GM12872 (cell line): ENCODE measurements at regions not wholly inside any gene's neighbourhood (a gene's known extent, or its start where the extent isn't known, plus 50 kb on each side); places are given as distances from the start of the nearest gene placed in this dataset.

Source experiments
- CTCF ChIP-seq: IDR thresholded peaks from 3 replicates; pipeline ENCODE4 v1.5.1; 2011; ENCODE audit warnings: low read depth, mild to moderate bottlenecking, low read length, moderate library complexity; ENCODE audit not compliant: insufficient read depth

- TF ChIP-seq CTCF = no peak
Observed at GRCh38 chr22:44591146-44591790, 93.2 kb upstream of the RTL6 start.

GRCh38 chr22:44590291-44590690, 92.3 kb upstream of the RTL6 start:
- no peak for TF ChIP-seq CTCF

GRCh38 chr22:44589831-44590230, 91.8 kb upstream of the RTL6 start:
- no peak for TF ChIP-seq CTCF

- no peak for TF ChIP-seq CTCF
Observed at GRCh38 chr22:44588348-44588747, 90.3 kb upstream of the RTL6 start.

GRCh38 chr22:44587737-44588310, 89.8 kb upstream of the RTL6 start:
- TF ChIP-seq CTCF = no peak

- TF ChIP-seq CTCF = no peak
Observed at GRCh38 chr22:44586999-44587736, 89.1 kb upstream of the RTL6 start.

- no peak for TF ChIP-seq CTCF
Observed at GRCh38 chr22:44586351-44586990, 88.4 kb upstream of the RTL6 start.
